SK-N-SH treated with all-trans-retinoic acid at 6 μM for 48 hours (cell line): ENCODE measurements at regions not wholly inside any gene's neighbourhood (a gene's known extent, or its start where the extent isn't known, plus 50 kb on each side); places are given as distances from the start of the nearest gene placed in this dataset.

ENCODE experiments used
- ATAC-seq: fragments of 200-7000 bp; cut with Tn5 transposase; 3 replicates; pipeline ENCODE4 v1.9.1; 2020; ENCODE audit warnings: mild to moderate bottlenecking, moderate library complexity
- ARNTL ChIP-seq: fragments of 450-650 bp; formaldehyde crosslinking; IDR thresholded peaks from 2 replicates; pipeline ENCODE4 v1.5.0; 2020; ENCODE audit warnings: low read depth, mild to moderate bottlenecking, moderate library complexity, borderline replicate concordance
- CSDC2 ChIP-seq: fragments of 250-450 bp; sonication (Bioruptor Pico); IDR thresholded peaks from 2 replicates; pipeline ENCODE4 v1.5.0; 2020; ENCODE audit warnings: mild to moderate bottlenecking, moderate library complexity
- CSRNP3 ChIP-seq: fragments of 250-450 bp; sonication (Bioruptor Pico); IDR thresholded peaks from 2 replicates; pipeline ENCODE4 v1.5.1; 2021; ENCODE audit warnings: mild to moderate bottlenecking, moderate library complexity
- ESRRG ChIP-seq: fragments of 250-450 bp; sonication (Bioruptor Pico); IDR thresholded peaks from 2 replicates; pipeline ENCODE4 v1.6.1; 2021; ENCODE audit warnings: mild to moderate bottlenecking
- ISL1 ChIP-seq: fragments of 250-450 bp; sonication (Bioruptor Pico); IDR thresholded peaks from 2 replicates; pipeline ENCODE4 v2.1.2; 2022; ENCODE audit warnings: mild to moderate bottlenecking, moderate library complexity
- OSR1 ChIP-seq: fragments of 250-450 bp; sonication (Bioruptor Pico); IDR thresholded peaks from 2 replicates; pipeline ENCODE4 v1.8.0; 2022; ENCODE audit warnings: moderate library complexity, mild to moderate bottlenecking, inconsistent platforms
- PATZ1 ChIP-seq: fragments of 250-450 bp; sonication (Bioruptor Pico); IDR thresholded peaks from 2 replicates; pipeline ENCODE4 v1.8.0; 2020; ENCODE audit warnings: mild to moderate bottlenecking, moderate library complexity, borderline replicate concordance
- RARB ChIP-seq: fragments of 250-450 bp; sonication (Bioruptor Pico); IDR thresholded peaks from 2 replicates; pipeline ENCODE4 v1.8.0; 2021; ENCODE audit warnings: mild to moderate bottlenecking, moderate library complexity
- TOX ChIP-seq: fragments of 250-450 bp; sonication (Bioruptor Pico); IDR thresholded peaks from 2 replicates; pipeline ENCODE4 v1.8.0; 2021; ENCODE audit warnings: mild to moderate bottlenecking, moderate library complexity, borderline replicate concordance
- TSHZ2 ChIP-seq: fragments of 250-450 bp; sonication (Bioruptor Pico); IDR thresholded peaks from 2 replicates; pipeline ENCODE4 v1.5.0; 2020; ENCODE audit warnings: mild to moderate bottlenecking, moderate library complexity
- ZC3H10 ChIP-seq: fragments of 250-450 bp; sonication (Bioruptor Pico); IDR thresholded peaks from 2 replicates; pipeline ENCODE4 v1.5.1; 2021; ENCODE audit warnings: mild to moderate bottlenecking, moderate library complexity
- ZFP3 ChIP-seq: fragments of 250-450 bp; sonication (Bioruptor Pico); IDR thresholded peaks from 2 replicates; pipeline ENCODE4 v1.5.0; 2020; ENCODE audit warnings: mild to moderate bottlenecking, moderate library complexity
- ZNF8 ChIP-seq: fragments of 450-650 bp; formaldehyde crosslinking; IDR thresholded peaks from 2 replicates; pipeline ENCODE4 v1.5.0; 2020; ENCODE audit warnings: mild to moderate bottlenecking, moderate library complexity
- TF ChIP-seq, protein P1 (sequence below): fragments of 250-450 bp; sonication (Bioruptor Pico); IDR thresholded peaks from 2 replicates; pipeline ENCODE4 v1.8.0; 2021; ENCODE audit warnings: low read depth, mild to moderate bottlenecking, moderate library complexity, borderline replicate concordance
- TF ChIP-seq, protein P2 (sequence below): fragments of 250-450 bp; sonication (Bioruptor Pico); IDR thresholded peaks from 2 replicates; pipeline ENCODE4 v1.5.1; 2020; ENCODE audit warnings: low read depth, mild to moderate bottlenecking, moderate library complexity

DNA sequence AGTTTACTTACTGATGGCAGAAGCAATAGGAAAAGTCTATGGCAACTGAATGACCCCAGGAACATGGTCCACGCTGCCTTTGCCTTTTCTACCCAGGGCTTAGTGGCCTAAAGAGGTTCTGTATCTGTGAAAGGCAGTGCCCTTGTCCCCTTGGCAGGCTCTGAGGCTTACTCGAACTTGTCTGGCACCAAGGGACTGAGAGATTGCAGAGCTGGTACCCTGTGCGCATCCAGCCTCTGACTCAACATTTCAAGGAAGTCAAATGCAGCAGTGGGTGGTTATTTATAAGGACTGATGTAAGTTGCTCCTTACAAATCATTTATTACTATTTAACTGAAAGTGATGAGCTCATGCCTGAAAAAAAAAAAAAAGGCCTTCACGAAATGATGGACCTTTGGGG lies 299.9 kb upstream of the MYOCD start:
- ATAC-seq = no peak

GRCh38 chr17:12369065-12369464 lies 296.6 kb upstream of the MYOCD start:
- TF ChIP-seq OSR1 (CRISPR knock-in tag) (no peak), ZNF8 (CRISPR knock-in tag) (no peak), ESRRG (no peak), CSRNP3 (CRISPR knock-in tag) (no peak), CSDC2 (CRISPR knock-in tag) (no peak)
- TF ChIP-seq, protein P1, sequence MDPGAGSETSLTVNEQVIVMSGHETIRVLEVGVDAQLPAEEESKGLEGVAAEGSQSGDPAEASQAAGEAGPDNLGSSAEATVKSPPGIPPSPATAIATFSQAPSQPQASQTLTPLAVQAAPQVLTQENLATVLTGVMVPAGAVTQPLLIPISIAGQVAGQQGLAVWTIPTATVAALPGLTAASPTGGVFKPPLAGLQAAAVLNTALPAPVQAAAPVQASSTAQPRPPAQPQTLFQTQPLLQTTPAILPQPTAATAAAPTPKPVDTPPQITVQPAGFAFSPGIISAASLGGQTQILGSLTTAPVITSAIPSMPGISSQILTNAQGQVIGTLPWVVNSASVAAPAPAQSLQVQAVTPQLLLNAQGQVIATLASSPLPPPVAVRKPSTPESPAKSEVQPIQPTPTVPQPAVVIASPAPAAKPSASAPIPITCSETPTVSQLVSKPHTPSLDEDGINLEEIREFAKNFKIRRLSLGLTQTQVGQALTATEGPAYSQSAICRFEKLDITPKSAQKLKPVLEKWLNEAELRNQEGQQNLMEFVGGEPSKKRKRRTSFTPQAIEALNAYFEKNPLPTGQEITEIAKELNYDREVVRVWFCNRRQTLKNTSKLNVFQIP (CRISPR knock-in tag) = no peak
- TF ChIP-seq, protein P2, sequence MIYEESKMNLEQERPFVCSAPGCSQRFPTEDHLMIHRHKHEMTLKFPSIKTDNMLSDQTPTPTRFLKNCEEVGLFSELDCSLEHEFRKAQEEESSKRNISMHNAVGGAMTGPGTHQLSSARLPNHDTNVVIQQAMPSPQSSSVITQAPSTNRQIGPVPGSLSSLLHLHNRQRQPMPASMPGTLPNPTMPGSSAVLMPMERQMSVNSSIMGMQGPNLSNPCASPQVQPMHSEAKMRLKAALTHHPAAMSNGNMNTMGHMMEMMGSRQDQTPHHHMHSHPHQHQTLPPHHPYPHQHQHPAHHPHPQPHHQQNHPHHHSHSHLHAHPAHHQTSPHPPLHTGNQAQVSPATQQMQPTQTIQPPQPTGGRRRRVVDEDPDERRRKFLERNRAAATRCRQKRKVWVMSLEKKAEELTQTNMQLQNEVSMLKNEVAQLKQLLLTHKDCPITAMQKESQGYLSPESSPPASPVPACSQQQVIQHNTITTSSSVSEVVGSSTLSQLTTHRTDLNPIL (CRISPR knock-in tag) = no peak
- TF ChIP-seq, all 23 proteins: peak for 0
- no peak for ATAC-seq

More for the DNA sequence above, 299.9 kb upstream of the MYOCD start:
- TF ChIP-seq ARNTL (no peak), PATZ1 (no peak), RARB (CRISPR knock-in tag) (no peak), TSHZ2 (CRISPR knock-in tag) (no peak), CSDC2 (CRISPR knock-in tag) (no peak), ZFP3 (CRISPR knock-in tag) (no peak)
- TF ChIP-seq, protein P2 (CRISPR knock-in tag) = no peak

- TF ChIP-seq ISL1 (CRISPR knock-in tag) = no peak
- TF ChIP-seq, protein P2 (CRISPR knock-in tag) = no peak
- no peak for TF ChIP-seq CSDC2 (CRISPR knock-in tag)
- no peak for TF ChIP-seq TOX
- no peak for TF ChIP-seq TSHZ2 (CRISPR knock-in tag)
- no peak for TF ChIP-seq ZFP3 (CRISPR knock-in tag)
- no peak for TF ChIP-seq CSRNP3 (CRISPR knock-in tag)
- TF ChIP-seq OSR1 (CRISPR knock-in tag) = no peak
- TF ChIP-seq, protein P1 (CRISPR knock-in tag) = no peak
- TF ChIP-seq ZC3H10 = no peak
- no peak for ATAC-seq
Observed at GRCh38 chr17:12376276-12376675, 289.4 kb upstream of the MYOCD start.
